Activated T-cell treated with anti-CD3 and anti-CD28 coated beads, Interleukin-2, amount 50 U/mL, for 24 hours (primary cell): ENCODE measurements at regions not wholly inside any gene's neighbourhood (a gene's known extent, or its start where the extent isn't known, plus 50 kb on each side); places are given as distances from the start of the nearest gene placed in this dataset.

Experiments
- DNase-seq: peaks from one replicate; pipeline ENCODE4 v3.0.0-alpha.2; 2020
- H3K27ac Mint-ChIP-seq: 2 replicates; pipeline ENCODE4 v1.8.0; 2020; ENCODE audit warnings: mild to moderate bottlenecking, mixed read lengths
- H3K27me3 Mint-ChIP-seq: 2 replicates; pipeline ENCODE4 v1.8.0; 2020; ENCODE audit warnings: mixed read lengths
- H3K36me3 Mint-ChIP-seq: 2 replicates; pipeline ENCODE4 v1.8.0; 2020; ENCODE audit warnings: low read depth, mixed read lengths
- H3K4me1 Mint-ChIP-seq: 2 replicates; pipeline ENCODE4 v1.8.0; 2020; ENCODE audit warnings: low read depth, mixed read lengths
- H3K4me3 Mint-ChIP-seq: 2 replicates; pipeline ENCODE4 v1.8.0; 2020; ENCODE audit warnings: mild to moderate bottlenecking, moderate library complexity, mixed read lengths
- H3K9me3 Mint-ChIP-seq: 2 replicates; pipeline ENCODE4 v1.8.0; 2020; ENCODE audit warnings: mixed read lengths

DNA sequence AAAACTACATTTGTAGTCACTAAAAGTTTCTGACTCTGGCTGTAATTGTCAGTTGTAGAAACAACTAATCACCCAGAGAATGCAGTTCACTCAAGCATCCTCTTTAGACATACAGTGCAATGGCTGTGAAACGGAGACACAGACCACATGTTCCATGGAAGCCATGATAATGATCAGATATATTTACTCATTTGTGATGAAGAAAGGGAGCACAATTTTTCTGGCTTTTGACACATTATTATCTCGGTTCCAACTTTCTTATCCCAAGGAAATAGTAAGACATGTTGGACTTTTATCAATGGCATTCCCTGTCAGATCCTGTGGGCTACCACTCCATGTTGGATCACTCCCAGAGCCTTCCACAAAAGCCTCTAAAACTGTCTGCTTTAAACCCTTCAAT is 215.0 kb upstream of the LRIG1 start:
- no peaks in the 10 kb centered on the region for H3K27me3 Mint-ChIP-seq
- no peaks in the 10 kb centered on the region for H3K9me3 Mint-ChIP-seq
- H3K4me3 Mint-ChIP-seq = no peak overlapping the region
- DNase-seq = no peak
- no peak overlapping the region for H3K27ac Mint-ChIP-seq
- H3K36me3 Mint-ChIP-seq = no peaks in the 10 kb centered on the region
- H3K4me1 Mint-ChIP-seq = no peaks in the 10 kb centered on the region

DNA sequence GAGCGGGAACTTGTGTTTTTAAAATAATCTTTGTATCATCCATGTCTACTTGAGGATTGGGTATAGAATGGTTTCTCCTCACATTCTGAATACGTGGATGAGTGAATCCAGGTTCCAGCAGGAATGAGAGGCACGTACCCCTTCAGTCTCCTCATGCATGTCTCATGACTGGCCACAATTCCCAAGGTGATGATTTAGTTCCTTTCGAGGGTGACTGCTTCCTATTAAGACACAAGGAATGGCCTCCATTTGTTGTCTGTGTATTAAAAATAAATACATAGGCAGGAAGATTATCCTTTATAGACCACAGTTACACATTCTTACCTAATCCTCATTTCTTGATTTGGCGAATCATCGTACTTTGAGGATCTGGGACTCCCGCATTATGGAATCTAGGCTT is 217.0 kb upstream of the LRIG1 start:
- no peak for DNase-seq

DNA sequence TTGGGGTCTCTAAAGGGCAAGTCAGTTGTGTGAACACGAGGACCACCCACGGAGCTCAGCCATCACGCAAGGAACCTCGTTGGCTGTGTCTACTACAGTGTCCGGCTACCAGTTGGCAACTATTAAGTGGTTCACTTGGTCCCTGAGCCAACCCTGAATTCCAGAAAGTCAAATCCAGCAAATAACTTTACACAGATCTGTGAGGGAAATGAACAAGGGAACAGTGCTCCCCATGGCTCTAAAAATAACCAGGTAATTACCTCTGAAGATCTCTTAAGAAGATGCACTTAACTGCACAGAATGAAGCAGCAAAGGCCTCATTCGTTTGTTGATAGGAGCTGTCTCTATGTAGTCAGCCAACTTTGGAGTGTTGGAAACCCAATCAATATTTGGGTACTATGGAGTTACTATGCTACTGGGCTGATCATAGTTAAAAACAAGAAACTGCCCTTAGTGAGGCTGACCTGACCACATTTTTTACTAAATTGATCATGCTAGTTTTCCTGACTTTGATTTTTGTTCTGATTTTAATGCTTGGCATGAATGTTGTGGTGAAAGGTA is 219.1 kb upstream of the LRIG1 start:
- Mint-ChIP-seq H3K9me3 (no peaks in the 10 kb centered on the region), H3K4me1 (no peaks in the 10 kb centered on the region), H3K27me3 (peaks cover 3% of the 10 kb centered on the region), H3K36me3 (no peaks in the 10 kb centered on the region), H3K4me3 (no peak overlapping the region), H3K27ac (no peak overlapping the region)
- DNase-seq = no peak

More for the DNA sequence above, 217.0 kb upstream of the LRIG1 start:
- Mint-ChIP-seq H3K27ac (no peak overlapping the region), H3K4me1 (no peaks in the 10 kb centered on the region), H3K27me3 (no peaks in the 10 kb centered on the region), H3K36me3 (no peaks in the 10 kb centered on the region), H3K4me3 (no peak overlapping the region), H3K9me3 (no peaks in the 10 kb centered on the region)

DNA sequence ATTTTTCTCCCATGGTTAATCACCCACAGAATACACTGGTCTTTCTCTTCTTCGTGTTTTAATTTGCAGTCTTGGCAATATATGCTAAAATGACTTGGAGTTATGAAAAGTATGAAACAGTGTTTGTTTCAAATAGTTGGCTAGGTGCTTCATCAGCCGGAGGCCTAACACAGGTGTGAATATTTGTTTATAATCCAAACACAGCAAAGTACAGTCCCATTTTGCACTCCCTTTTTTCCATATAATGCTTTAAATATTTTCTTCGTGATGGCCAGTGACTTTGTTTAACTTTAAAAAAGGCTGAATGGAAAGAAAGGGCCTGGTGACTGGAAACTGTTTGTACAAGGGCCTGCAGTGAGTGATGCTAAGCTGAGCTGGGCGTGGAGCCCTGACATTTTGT is 219.7 kb upstream of the LRIG1 start:
- Mint-ChIP-seq H3K27ac (no peak overlapping the region), H3K27me3 (peaks cover 3% of the 10 kb centered on the region), H3K9me3 (no peaks in the 10 kb centered on the region), H3K4me3 (no peak overlapping the region), H3K36me3 (no peaks in the 10 kb centered on the region), H3K4me1 (no peaks in the 10 kb centered on the region)
- no peak for DNase-seq

DNA sequence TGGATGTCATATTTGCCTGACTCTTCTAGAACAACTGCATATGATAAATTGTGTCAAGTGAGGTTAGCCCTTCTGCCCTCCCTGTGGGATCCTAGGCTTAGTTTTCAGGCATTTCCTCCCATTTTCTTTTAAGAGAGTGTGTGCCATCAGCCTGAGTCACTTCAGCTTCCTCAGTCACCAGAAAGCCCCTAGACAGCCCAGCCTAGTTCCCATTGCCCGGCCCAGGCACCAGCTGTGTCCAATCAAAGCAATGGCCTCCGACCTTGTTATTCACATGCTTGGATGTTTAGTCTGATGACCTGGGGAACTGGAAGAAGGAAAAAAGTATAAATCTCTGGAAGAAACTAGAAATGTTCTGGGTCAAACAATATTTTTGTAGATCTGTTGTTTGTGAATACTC is 221.9 kb upstream of the LRIG1 start:
- Mint-ChIP-seq H3K27me3 (peaks cover 3% of the 10 kb centered on the region), H3K4me1 (no peaks in the 10 kb centered on the region), H3K27ac (no peak overlapping the region), H3K9me3 (no peaks in the 10 kb centered on the region), H3K4me3 (no peak overlapping the region), H3K36me3 (no peaks in the 10 kb centered on the region)
- no peak for DNase-seq

DNA sequence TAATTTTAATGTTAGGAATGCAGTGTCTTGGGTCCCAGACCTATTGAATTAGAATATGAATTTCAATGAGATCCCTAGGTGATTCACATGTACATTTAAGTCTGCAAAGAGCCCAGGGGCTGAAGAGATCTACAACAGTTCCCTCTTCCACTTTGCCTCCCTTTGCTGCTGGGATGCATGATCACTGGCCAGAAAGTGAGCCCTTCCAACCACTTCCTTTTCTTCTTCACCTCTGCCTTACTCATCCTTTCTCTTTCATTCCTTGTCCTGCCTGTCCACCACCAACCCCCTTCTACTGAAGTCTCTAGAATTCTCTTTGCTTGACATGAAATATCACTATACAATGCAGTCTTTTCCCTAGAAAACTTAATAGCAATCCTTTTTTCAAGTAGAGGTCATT is 222.4 kb upstream of the LRIG1 start:
- Mint-ChIP-seq H3K27ac (no peak overlapping the region), H3K4me3 (no peak overlapping the region), H3K27me3 (peaks cover 3% of the 10 kb centered on the region), H3K4me1 (no peaks in the 10 kb centered on the region), H3K36me3 (no peaks in the 10 kb centered on the region), H3K9me3 (no peaks in the 10 kb centered on the region)
- DNase-seq = no peak

DNA sequence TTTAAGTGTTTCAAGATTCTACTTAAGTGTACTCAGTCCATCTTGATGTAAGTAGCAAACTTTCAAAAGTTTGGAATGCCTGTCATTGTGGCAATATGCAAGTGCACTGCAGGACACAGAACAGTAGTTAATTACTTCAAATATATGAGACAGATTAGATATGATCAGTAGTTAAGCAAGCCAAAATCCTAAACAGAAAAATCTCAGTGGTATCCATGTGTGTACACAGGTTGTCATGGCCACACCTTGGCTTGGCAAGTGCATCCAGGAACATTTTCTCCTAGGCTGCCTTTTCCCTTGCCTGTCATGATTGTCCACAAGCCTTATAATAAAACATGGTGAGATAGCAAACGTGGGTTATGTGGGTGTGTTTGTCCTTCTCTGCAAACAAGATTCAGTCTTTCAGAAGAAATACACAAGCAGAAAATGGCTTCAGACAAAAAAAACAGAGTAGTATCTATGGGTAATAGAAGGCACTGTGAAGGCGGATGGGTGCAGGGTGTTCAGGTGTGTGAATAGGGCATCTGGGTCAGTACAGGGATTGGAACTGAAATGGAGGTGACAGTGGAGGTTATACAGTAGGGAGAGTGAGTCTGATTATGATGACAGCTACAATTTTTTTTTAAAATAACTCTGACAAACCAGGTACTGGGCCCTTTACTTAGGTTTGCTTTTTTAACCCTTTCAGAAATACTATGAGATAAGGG is 229.0 kb upstream of the LRIG1 start:
- Mint-ChIP-seq H3K36me3 (no peaks in the 10 kb centered on the region), H3K27ac (no peak overlapping the region), H3K9me3 (no peaks in the 10 kb centered on the region), H3K4me3 (no peak overlapping the region), H3K4me1 (no peaks in the 10 kb centered on the region), H3K27me3 (peaks cover 8% of the 10 kb centered on the region)
- DNase-seq = no peak

DNA sequence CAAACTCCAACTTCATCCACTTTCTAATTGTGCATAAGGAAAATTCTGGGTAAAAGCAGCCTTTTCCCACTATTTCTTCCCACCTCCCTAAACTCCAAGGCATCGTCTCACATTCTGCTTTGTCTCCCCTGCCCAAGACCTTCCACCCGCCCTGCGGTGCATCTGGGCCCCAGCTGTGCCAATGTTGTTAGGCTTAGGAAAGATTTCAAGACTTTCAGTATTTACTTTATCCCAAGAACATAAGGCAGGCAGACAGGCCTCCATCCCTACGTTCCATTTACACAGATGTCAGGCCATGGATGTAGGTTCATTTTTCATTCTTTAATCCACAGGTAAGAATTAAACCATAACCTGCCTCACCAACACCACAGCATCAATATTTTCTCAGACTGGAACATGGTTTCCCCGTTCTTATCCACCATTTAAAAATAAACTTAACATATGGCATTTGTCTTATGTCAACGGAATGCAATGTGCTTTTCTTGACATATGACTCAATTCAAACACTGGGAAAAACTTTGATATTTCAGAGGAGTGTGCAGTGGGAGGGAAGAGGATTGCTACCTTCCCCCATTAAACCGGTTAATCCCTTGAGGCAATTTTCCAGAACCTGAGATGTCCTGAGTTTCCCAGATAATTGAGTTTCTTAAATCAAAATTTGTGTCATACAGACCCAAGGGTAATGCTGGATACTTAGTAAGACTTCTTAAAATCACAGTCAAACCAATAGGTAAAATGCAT is 238.0 kb upstream of the LRIG1 start:
- H3K27ac Mint-ChIP-seq = no peak overlapping the region
- no peaks in the 10 kb centered on the region for H3K9me3 Mint-ChIP-seq
- H3K36me3 Mint-ChIP-seq = no peaks in the 10 kb centered on the region
- no peaks in the 10 kb centered on the region for H3K4me1 Mint-ChIP-seq
- H3K27me3 Mint-ChIP-seq = peaks cover 8% of the 10 kb centered on the region
- DNase-seq = no peak
- H3K4me3 Mint-ChIP-seq = no peak overlapping the region

DNA sequence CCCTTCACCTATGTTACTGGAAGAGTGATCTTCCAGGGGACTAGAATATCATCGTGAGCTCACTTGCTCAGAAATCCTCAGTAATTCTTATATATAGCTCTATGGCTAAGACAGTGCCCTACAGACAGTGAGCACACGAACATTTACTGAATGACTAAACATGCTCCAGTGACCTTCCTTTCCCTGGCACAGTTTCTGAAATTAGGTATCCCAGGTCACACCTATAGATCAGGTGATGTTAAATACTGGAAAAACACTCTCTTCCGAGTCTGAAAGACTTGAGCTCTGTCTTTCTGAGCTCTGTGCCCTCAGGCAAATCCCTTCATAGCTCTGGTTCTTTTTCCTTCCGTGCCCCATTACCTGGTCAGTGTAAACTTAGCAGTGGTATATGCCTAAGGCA is 239.4 kb upstream of the LRIG1 start:
- DNase-seq = no peak
- H3K4me3 Mint-ChIP-seq = no peak overlapping the region
- no peaks in the 10 kb centered on the region for H3K9me3 Mint-ChIP-seq
- H3K27ac Mint-ChIP-seq = no peak overlapping the region
- no peaks in the 10 kb centered on the region for H3K4me1 Mint-ChIP-seq
- H3K27me3 Mint-ChIP-seq = peaks cover 8% of the 10 kb centered on the region
- no peaks in the 10 kb centered on the region for H3K36me3 Mint-ChIP-seq

DNA sequence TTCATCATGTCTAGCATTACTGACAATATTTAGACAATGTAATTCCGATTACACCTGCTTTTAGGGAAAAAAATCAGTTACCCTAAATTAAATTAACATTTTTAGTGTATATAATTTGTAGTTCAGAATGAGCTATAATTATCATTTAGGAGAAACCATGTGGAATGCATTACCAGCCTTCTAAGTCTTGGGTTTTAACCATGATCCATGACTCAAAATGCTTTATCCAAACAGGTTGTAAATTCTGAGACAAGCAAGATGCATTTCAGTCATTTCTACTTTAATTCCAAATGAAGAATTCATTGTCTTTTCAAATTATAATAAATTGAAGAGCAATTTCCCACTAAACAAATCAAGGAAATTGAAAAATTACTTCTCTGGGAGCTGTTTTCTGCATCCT is 243.7 kb upstream of the LRIG1 start:
- peaks cover 2% of the 10 kb centered on the region for H3K27me3 Mint-ChIP-seq
- H3K4me3 Mint-ChIP-seq = no peak overlapping the region
- no peak for DNase-seq
- H3K9me3 Mint-ChIP-seq = no peaks in the 10 kb centered on the region
- no peaks in the 10 kb centered on the region for H3K36me3 Mint-ChIP-seq
- no peaks in the 10 kb centered on the region for H3K4me1 Mint-ChIP-seq
- no peak overlapping the region for H3K27ac Mint-ChIP-seq

DNA sequence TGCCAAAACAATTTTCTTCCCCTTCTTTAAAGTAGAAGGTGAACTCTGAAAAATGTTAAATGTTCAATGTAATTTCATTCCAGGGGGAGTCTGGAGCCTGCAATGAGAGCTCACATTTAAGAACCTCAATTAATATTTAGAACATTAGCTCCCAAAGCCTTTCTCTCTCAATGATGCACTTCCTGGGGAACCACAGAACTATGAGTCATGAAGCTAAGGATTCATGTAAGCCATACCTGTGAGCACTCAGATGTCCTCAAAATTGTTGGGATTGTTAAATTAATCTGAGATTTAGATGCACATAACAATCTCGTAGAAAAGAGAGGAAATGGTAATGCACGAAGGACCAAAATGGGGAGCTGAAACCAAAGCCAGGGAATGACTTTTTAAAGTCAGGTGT is 244.2 kb upstream of the LRIG1 start:
- Mint-ChIP-seq H3K36me3 (no peaks in the 10 kb centered on the region), H3K27me3 (peaks cover 2% of the 10 kb centered on the region), H3K4me1 (no peaks in the 10 kb centered on the region), H3K27ac (no peak overlapping the region), H3K9me3 (no peaks in the 10 kb centered on the region), H3K4me3 (no peak overlapping the region)
- DNase-seq = no peak

DNA sequence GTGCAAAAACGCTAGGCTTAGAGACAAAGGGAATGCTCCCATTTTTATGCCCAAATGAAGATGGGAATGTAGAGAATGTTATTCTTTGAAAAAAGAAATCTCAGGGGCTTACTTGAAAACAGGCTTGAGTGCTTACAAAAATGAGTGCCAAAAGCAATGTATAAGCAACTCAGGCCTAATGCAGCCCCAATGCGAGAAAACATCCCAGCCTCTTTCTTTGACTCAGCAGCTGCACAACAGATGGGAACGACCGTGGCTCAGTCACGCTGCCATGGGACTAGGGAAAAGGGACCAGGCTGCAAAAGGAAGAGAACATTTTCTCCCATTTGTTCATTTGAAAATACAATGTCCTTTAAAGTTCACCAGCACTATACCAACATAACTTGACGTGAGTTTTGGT is 246.4 kb upstream of the LRIG1 start:
- Mint-ChIP-seq H3K4me1 (no peaks in the 10 kb centered on the region), H3K27ac (no peak overlapping the region), H3K36me3 (no peaks in the 10 kb centered on the region), H3K4me3 (no peak overlapping the region), H3K27me3 (peaks cover 2% of the 10 kb centered on the region), H3K9me3 (no peaks in the 10 kb centered on the region)
- DNase-seq = no peak

DNA sequence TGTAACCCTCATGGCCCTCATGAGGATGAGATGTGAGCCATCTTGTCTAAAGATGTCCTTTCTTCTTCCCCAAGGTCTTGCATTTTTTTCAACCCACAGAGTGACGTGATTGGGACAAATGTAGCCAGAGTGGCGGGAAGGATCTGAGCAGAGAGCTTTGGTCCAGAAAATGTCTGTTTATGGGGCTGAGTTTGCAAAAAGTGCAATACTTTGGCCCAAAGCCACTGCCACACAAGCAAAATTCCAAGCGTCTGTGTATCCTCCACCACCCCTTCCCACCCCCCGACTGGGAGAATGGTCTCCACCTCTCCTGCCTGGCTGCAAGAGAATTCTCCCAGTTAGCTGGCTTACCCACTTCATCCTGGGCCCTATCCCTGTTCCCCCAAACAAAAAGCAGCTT is 246.9 kb upstream of the LRIG1 start:
- Mint-ChIP-seq H3K27me3 (peaks cover under 1% of the 10 kb centered on the region), H3K4me3 (no peak overlapping the region), H3K4me1 (no peaks in the 10 kb centered on the region), H3K36me3 (no peaks in the 10 kb centered on the region), H3K27ac (no peak overlapping the region), H3K9me3 (no peaks in the 10 kb centered on the region)
- DNase-seq = no peak

DNA sequence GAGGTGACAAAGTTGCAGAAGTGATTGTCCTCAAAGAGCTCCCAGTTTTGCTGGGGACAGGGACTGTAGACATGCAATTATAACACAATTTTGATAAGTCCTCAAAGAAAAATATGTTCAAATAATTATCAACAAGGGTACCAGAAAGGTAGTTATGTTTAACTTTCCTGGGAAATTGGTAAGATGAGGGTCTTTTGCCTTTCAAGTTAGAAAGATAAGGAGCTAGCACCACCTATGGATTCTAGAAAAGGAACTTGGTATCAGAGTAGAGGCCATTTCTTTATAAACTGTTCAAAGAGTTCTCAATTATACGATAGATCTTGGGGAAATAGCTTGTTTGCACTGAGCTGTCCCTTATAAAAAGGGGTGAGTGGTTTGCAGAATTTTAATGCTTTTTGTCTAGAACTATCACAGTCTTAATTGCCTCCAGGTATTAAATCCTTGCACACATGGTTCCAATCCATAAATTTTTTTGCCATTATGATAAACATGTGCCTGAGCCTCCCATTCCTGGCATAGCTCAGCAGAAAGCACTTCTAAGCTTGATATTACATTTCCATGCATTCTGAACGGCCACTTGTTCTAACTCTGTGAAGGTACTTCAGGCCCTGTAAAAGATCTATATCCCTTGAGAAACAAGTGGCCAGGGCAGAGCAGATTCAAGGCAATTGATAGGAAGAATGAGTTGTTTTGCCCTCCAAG is 247.5 kb upstream of the LRIG1 start:
- H3K4me1 Mint-ChIP-seq = no peaks in the 10 kb centered on the region
- no peaks in the 10 kb centered on the region for H3K27me3 Mint-ChIP-seq
- H3K4me3 Mint-ChIP-seq = no peak overlapping the region
- H3K9me3 Mint-ChIP-seq = no peaks in the 10 kb centered on the region
- H3K36me3 Mint-ChIP-seq = no peaks in the 10 kb centered on the region
- H3K27ac Mint-ChIP-seq = no peak overlapping the region
- no peak for DNase-seq

DNA sequence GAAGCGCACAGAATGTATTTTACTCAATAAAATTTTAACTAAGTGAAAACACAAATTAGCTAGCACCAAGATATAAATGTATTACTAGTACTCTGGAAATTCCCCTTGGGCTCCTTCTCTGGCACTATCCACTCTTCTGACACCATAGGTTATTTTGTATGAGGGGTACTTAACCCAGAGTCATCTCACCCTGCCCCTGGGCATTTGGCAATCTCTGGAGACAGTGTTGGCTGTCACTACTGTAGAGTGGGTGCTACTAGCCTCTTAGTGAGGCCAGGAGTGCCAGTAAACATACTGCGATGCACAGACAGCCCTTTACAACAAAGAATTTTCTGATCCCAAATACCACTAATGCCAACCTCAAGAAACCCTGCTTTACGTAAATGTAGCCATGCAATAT is 246.3 kb upstream of the KBTBD8 start:
- Mint-ChIP-seq H3K4me3 (no peak overlapping the region), H3K27ac (no peak overlapping the region), H3K27me3 (no peaks in the 10 kb centered on the region), H3K36me3 (no peaks in the 10 kb centered on the region), H3K4me1 (no peaks in the 10 kb centered on the region), H3K9me3 (no peaks in the 10 kb centered on the region)
- no peak for DNase-seq
